NCI-H1436 treated with DMSO at 0.1 percent for 48 hours (cell line): ENCODE measurements at regions not wholly inside any gene's neighbourhood (a gene's known extent, or its start where the extent isn't known, plus 50 kb on each side); places are given as distances from the start of the nearest gene placed in this dataset.

Experiments used
- DNase-seq: peaks from one replicate; lab custom pipeline; 2025; lab: John Stamatoyannopoulos, UW

DNA sequence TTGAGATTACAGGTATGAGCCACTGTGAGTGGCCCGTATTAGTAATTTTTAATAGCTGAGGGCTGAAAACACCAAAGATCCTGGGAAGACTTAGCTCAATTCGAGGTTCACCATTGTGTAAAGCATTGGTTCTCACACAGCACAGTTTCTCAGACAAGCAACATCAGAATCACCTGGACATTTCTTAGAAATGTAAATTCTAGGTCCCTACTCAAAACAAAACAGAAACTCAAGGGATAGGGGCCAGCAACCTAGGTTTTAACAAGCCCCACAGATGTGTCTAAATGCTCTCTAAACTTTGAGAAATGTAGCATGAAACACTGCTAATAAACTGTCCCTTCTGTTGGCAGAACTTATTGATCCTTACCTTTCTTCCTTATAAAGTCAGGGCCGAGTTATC, 681.2 kb downstream of the RNF144A start:
- no peak for DNase-seq

DNA sequence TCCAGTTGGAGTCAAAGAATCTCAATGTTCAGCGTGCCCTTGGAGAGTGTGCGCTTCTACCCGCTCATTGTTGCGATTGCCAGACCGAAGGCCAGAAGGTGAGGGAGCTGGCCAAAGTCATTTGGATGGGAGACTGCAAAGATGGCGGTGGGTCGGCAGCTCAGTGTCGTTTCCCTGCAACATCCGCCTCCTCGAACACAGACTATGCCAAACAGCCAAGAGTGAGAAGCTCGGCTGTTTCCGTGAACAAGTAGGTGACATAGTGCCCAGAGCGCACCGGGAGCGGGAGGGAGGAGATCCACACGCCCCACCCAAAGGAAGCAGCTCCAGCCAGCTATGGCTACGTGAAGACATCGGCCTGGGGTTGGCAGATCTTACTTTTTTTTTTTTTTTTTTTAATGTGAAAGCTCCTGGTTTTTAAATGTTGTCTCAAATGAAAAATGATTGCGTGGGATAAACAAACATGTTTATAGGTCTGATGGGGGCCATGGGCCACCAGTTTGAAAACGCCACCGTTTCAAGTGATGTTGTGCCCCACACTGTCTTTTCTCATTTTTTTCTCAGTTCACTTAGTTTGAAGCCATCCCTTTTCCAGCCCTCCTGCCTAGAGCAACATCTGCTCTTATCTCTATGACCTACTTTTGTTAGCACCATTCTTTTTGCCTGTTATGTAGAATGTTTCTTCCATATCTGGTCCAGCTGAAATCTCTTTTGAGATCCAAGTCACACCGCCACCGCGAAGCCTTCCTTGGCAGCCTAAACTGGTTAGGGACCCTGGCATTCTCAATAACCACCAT, 682.4 kb downstream of the RNF144A start:
- DNase-seq: no peak

DNA sequence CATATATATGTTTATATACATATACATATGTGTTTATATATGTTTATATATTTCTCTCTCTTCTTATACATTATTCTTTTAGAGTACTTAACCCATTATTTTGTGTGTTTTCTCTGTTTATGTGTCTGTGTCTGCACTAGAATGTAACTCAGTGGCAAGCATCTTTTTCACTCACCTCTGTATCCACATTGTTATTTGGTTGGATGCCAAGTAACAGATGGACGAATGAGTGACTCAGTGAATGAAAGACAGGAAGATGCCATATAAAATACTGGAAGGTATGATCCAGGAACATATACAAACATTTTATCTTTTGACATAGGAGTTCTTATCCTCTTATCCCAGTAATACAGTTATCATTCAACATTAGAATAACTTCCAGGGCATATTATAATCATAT, 684.8 kb downstream of the RNF144A start:
- DNase-seq: no peak

DNA sequence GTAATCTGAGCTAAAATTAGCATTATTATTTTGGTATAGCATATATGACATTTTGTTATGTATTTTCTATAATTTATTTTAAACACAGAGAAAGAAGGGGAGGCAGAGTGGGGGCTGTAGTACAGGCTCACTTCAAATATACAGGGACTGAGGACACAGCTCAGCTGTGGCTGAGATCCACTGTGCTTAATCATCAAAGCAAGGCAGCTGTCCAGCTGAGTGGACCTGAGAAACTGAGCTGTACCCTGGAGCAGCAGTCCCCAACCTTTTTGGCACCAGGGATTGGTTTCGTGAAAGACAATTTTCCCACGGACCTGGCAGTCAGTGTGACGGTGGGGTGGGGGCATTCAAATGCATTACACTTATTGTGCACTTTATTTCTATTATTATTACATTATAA, 687.2 kb downstream of the RNF144A start:
- DNase-seq: no peak

DNA sequence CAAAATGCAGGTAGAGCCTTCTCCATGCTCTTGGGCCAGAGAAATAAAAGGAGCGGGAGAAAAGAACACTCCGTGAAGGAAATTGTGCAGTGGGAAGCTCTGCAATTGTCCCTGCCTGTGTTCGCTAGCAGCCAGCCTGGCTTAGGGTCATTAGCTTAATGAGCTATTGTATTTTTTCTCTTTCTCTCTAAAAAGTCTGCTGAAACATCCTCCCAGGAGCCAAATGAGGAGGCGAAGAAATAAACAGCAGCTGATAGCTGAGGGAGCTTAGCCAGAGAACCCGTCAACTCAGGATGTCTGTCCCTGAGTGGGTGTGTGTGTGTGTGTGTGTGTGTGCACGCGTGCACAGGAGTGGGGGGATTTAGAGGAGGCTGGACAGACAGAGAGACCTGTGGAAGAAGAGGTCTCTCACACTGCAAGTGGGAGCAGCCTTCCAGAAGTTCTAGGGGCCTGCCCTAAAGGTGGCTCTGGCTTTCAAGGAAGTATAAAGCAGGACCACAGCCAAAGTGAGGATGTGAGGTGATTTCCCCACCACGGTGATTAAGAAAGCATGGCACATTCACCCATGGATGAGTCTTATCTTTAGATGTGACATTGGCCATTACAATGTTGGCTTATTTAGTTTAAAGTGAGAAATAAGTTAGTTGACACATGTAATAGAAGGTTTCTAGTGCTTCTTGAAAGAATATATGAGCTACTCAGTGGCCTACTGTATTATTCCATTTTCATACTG, 690.4 kb downstream of the RNF144A start:
- DNase-seq: no peak

DNA sequence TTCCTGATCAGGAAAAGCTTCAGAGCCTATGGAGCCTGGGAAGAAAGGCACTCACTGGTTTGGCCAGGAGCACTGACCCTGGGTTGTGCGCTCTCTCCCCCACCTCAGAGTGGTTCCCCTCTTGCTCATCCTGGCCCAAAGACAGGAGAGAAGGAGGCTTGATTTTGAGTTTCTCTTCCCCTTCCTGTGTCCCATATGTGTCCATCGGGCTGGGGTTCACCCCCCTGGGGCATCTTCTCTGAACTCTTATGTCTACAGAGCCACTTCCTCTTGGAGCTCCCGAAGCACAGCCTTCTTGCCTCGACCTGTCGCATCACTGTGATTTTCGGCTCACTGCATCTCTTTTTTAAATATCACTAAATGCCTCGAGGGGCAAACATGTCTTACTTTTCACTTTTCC, 692.3 kb downstream of the RNF144A start:
- DNase-seq: no peak

DNA sequence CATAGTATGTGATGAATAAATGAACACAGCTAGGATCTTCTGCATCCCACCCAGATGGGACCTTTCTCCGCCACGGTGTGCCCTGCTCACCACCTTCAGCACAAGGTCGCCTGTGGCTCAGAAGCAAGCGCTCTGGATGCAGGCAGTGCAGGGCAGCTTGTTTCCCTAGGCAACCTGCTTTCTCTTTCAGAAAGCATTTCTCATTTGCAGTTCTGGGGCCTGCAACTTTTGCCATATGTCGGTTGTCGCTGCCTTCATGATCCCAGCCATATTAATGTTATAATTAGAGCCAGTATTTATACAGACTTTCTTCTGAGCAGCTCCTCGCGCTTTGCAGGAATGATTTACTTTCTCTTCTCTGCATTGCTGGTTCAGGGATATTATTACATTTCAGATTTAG, 692.8 kb downstream of the RNF144A start:
- no peak for DNase-seq

DNA sequence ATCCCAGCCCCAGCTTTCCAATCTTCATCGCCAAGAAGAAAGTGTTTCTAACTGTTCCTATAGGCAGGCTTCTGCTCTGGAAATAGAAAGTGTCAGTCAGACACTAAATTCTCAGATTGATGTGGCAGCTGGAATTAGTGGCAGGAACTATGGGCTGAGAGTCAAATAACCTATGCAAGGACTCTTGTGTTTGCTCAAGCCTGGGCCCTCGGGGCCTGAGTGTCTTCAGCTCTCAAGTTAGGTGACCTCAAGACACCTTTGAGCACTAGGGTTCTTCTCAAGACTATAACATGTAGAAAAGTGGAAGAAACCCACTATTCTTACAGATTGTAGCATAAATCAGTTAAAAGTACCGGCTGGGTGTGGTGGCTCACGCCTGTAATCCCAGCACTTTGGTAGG, 694.5 kb downstream of the RNF144A start:
- no peak for DNase-seq

DNA sequence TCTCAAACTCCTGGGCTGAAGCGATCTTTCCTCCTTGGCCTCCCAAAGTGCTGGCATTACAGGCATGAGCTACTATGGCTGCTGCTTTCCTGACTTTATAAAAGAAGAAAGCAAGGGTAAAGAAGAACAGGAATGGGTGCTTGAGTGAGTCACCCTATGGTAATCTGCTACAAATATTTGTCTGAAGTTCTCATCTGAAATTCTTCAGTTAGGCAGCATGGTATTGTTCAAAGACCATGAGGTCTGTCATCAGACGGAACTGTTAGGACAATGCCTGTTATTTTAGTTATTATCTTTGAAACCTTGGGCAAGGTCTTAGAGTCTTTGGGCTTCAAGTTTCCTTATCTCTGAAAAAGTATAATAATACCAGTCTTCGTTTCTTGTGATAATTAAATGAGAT, 695.8 kb downstream of the RNF144A start:
- DNase-seq: no peak

DNA sequence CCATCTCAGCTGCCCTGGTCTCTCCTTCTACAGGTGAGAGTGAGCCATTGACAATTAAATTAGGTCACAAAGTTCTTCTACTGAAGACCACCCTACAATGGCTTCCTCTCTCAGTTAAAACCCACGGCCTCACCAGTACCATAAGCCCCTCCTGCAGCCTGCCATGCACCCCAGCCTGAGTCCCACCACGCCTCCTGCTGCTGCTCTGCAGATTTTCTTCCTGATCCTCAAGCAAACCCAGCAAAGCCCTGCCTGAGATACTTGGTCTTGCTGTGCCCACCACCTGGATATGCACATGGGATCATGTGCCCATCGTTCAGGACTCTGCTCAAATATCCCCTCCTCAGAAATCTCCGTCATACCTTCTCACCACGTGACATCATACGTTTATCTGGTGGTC, 696.6 kb downstream of the RNF144A start:
- no peak for DNase-seq

DNA sequence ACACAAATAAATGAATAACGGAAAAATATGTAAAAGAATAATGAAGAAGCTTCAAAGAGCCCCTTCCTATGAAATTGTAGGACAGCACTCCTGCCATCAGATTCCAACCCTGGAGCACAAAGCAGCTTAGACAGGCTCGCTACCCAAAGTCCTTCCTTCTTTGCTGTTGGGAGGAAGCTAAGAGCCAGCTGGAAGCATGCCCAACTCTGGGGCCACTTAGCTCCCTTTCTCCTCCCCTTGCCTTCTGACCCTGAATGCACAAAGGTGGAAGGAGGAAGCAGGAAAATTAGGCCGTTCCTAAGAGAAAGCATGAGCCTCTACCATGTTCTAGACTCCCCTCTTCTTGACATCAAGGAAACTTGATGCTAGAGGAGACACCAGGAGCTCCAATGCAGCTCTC, 700.8 kb downstream of the RNF144A start:
- DNase-seq: no peak

DNA sequence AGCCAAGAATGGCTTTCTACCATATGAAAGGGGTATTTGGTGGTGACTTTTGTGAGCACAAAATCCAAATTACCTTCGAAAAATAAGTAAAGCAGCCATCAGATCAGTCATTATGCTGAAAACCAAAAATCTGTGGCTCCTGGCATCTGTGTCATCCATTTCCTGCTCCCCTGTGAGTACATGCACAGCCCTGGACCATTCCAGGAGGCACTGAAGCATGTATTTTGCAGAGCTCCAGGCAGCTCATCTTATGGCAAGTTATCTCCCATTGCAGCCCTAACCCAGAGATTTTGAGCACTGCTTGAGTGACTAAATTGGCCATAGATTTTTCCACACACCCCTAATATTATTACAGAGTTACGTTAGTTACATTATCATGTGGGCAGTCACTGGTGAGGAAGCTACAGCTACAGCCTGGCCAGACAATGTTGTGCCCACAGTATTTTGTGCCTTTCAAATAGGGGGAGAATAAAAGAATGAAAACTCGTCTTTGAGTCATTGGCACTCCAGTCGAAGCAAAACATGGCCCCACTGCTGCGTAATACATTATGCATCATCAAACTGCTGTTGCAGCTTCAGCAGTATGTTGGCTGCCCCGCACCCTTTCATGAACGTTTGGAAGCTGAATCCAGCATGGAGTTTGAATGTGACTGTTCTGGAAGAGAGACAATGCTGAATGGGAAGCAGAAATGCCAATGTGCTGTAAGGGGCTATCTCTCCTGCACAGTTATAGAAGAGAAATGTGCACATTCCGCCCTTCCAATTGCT, 702.2 kb downstream of the RNF144A start:
- DNase-seq: no peak

DNA sequence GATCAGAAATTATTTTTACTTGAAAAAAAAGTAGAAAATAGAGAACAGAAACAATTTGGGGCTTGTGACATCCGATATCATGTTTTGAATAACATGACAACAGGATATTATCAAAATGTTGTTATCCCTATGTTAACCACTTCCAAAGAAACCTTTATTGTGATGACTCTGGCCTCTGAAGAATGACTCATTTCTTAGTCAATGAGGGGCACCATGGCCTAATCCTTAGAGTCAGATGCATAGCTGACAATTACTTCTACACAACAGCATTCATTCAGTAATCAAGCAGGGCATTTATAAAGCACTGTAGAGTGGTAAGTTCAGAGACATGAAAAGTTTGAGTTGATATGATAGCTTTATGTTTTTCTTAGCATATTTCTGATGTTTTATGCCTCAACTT, 703.0 kb downstream of the RNF144A start:
- no peak for DNase-seq

DNA sequence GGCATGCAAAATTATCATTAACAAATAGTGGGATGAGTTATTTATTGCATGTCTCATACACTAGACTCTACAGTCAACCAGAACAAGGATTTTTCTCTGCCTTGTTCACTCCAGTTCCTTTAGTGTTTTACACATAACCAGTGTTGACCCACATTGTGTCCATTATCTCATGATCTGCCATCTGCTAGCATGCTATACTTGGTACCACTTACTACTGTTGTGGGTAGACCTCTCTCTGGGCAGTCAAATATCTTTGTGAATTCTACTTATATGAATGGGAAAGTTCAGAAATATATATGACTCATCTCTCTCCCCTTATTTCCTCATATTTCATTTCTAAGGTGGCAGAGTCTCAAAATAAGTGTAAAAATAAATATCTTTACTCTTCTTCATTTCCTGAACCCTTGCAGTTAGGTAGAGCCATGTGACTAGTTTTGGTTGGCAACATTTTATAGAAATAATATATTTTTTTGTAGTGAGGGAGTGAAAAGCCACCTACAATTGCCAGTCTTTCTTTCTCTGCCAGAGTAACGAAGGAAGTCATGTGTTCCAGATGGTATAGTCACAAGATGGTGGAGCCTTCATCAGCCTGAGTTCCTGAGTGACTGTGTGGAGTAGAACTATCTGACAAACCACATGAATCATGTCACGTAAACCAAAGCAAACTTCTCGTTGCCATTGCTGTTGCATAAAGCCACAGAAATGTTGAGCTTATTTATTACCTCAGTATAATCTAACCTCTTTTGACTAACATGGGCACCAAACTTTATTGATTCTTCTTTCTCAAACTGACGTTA, 704.0 kb downstream of the RNF144A start:
- DNase-seq: no peak

DNA sequence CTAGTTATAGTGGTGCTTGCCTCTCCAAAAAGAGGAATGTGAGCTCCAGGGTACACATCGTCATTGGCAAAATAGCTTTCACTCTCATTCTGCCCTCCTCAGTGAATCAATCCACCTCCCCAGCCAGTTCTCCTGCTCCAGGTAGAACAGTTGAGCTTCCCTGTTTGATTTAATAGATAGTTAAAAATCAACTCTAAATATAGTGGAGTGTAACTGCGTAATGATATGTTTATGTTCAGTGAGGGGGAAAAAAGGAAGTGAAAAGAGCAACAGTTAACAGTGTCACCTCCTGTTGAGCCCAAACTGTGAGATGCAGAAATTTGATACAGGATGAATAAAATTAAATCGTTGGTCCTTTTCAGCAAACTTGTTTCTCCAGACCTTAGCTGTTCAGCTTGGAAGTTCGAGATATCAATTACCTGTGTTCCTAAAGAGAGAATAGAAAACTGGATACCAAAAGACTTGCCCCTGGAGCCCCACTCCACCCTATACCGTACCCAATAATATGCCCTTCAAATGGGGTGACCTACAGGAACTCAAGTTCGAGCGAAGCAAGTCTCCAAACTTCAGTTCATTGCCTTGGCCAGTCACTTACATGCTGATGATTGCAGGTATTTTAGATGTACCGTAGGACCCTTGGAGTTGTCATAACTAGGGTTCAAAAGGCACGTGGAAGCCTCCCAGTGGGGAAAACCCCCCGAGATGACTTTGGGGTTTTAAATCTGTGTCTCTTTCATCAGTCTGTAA, 708.4 kb downstream of the RNF144A start:
- no peak for DNase-seq

DNA sequence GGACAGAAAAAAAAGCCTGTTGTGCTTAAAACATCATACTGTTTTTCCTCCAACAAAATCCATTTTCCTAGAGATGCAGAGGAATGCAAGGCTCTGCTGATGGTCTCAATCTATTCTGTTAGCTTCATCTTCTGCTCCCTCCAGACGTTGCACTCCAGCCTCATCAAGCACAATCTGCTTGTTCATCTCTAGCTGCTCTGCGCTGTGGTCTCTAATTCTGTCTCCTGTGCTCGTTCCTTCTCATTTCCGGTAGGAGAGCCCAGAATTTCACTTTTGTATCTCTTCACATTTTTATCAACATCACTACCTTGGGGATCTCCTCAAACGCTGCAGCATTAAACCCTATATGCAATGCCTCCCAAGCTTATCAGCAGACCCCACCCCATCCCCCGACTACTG, 708.9 kb downstream of the RNF144A start:
- DNase-seq: no peak

DNA sequence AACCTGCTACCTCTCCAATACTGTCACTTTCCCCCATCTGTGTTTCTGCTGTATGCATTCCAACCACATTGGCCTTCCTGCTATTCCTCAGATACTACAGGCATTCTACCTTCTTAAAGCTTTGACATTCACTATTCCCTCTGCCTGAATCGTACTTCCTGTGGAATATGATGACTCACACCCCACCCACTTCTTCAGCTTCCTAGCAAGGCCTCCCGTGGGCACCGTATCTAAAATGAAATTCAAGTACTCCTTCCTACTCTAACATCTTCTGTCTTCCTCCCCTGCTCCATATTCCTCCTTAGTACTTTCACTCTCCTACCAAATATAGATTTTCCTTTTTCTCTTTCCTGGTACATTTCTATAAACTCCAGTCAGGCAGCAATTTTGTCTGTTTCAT, 710.4 kb downstream of the RNF144A start:
- no peak for DNase-seq

DNA sequence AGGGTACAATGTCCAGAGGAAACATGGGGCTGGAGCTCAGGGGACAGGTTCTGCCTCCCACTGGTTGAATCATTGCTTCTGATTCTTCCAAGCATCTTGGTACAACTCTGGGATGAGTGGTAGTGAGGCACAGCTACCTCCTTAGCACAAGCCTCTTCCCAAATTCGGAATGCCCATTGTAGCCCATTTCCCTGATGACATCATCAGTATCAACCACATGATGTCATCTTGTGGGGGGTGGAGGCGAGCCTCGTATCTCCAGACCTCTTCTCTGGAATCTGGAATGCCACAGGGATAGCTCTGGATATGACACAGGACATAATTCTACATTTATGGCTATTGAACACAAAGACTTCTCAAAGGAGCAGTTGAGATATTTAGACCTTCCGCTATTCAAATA, 715.2 kb downstream of the RNF144A start:
- no peak for DNase-seq

DNA sequence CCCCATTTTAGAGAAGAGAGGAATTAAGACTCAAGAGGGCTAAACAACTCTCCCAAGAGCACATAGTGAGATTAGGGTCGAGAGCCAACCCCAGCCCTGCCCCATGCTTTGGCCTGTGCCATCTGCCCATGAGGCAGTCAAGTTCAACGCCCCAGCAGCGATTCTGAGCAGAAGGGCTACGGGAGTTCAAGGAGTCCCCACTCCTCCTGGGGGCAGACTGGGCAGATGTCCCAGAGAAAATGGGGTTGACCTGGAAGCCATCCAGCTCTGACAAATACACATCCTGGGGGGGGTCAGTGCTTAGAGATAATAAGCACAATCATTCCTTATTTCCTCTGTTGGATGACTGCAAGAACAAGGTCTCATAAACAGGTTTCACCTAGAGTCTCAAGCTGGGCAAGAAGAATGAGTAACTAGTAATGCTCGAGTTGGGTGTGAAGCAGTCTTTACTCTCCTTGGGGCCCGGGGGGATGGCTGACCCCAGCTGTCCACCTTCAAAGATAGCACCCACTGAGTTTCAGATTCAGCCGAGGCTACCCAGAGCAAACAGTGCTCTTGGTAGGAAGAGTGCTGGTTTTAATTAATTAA, 716.4 kb downstream of the RNF144A start:
- peak; percentile 40 for DNase-seq

DNA sequence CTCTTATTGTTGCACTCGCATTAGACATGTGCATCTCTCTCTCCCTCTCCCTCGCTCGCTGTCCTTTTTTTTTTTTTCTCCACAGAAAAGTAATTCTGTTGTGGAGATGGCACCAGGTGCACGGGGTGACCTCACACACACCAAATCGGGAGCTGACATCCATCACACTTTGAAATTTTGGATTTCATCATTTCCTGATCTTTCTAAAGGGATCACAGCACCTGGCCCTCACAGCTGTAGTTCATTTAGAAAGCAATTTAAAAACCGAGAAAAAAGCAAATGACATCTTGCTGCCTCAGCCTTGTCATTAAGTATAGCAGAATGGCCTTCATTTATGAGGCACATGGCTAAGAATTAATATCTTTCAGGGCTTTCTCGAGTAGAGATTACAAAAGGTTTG, 717.2 kb downstream of the RNF144A start:
- peak; percentile 88 for DNase-seq

DNA sequence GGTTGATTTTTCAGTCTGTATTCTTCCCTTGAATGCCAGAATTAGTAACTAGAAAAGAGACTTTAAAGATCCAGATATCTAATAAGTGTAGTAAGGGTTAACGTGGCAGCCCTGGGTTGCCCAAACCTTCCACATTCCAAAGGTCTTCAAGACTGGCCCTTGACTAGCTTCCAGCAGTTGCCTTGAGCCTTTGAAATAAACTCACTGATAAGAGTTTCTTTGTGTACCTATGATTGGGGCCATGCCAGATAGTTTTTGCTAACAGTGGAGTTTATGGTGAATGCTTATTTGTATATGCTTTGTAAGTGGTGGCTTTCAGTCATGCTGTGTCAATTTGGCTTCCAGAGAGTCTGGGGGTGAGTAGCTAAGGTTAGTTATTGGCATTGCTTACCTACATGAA, 722.3 kb downstream of the RNF144A start:
- DNase-seq: no peak
